ENCODE measurements at regions not wholly inside any gene's neighbourhood (a gene's known extent, or its start where the extent isn't known, plus 50 kb on each side); places are given as distances from the start of the nearest gene placed in this dataset.

GRCh38 chr6:150697515-150697914 lies 97.8 kb downstream of the PLEKHG1 start:
- TF ChIP-seq CTCF (conservative IDR thresholded peaks at IDR 0.05; ENCODE audit: low read length) (no peak), EZH2phosphoT487 (IDR thresholded peaks at IDR 0.05; ENCODE audit: borderline replicate concordance) (no peak)

All from Loucy (cell line).